ENCODE measurements at regions not wholly inside any gene's neighbourhood (a gene's known extent, or its start where the extent isn't known, plus 50 kb on each side); places are given as distances from the start of the nearest gene placed in this dataset.

- Histone ChIP-seq H3K4me3 (no peak overlapping the region), H3K4me1 (replicated peaks in 1 of 2) (peaks cover 0 to 5% of the 10 kb centered on the region in 2 donors), H3K27ac (no peak overlapping the region)
- WGBS, 10 experiments, result 39 to 93% (median 79%) methylated on average over 1 to 14 of the region's 16 CpGs; no CpG with 5 or more reads in 1 of the 10 experiments
- in situ Hi-C loops (cut with MboI; ENCODE audit: low pct_unique_long_range_greater_than_20kb in 2 of 9, low sequenced_read_pairs in 9 of 9, unreplicated experiment in 9 of 9), result no loop called here
- peak in 3 of 8 experiments; percentile 39 to 49 (median 47) for ATAC-seq (replicated peaks in 6 of 8)
These were observed 50.0 kb downstream of the JAKMIP3 start for GRCh38 chr10:132115732-132116131.

- H3K4me1 ChIP-seq (replicated peaks in 1 of 2), result peaks cover 0 to 5% of the 10 kb centered on the region in 2 donors
- in situ Hi-C loops (cut with MboI; ENCODE audit: low pct_unique_long_range_greater_than_20kb in 2 of 9, low sequenced_read_pairs in 9 of 9, unreplicated experiment in 9 of 9), result no loop called here
- H3K27ac ChIP-seq, result no peak overlapping the region
- 75 to 90% (median 82%) methylated on average over 1 to 9 of the region's 23 CpGs; no CpG with 5 or more reads in 5 of the 10 experiments for WGBS, 10 experiments
- no peak overlapping the region for H3K4me3 ChIP-seq
- no peak for ATAC-seq (replicated peaks in 6 of 8)
These were observed 51.4 kb downstream of the JAKMIP3 start for GRCh38 chr10:132117146-132117545.

GRCh38 chr10:132117636-132118190 lies 52.0 kb downstream of the JAKMIP3 start:
- in situ Hi-C loops (cut with MboI; ENCODE audit: low pct_unique_long_range_greater_than_20kb in 2 of 9, low sequenced_read_pairs in 9 of 9, unreplicated experiment in 9 of 9), result no loop called here
- Histone ChIP-seq H3K27ac (no peak overlapping the region), H3K4me1 (replicated peaks in 1 of 2) (peaks cover 0 to 5% of the 10 kb centered on the region in 2 donors), H3K4me3 (no peak overlapping the region)
- 51 to 100% (median 90%) methylated on average over 1 to 7 of the region's 21 CpGs; no CpG with 5 or more reads in 5 of the 10 experiments for WGBS, 10 experiments
- ATAC-seq (replicated peaks in 6 of 8), result no peak

- ATAC-seq (replicated peaks in 6 of 8), result no peak
- no peak overlapping the region for H3K4me3 ChIP-seq
- WGBS, 10 experiments, result 20 to 100% (median 83%) methylated on average over 1 to 9 of the region's 13 CpGs; no CpG with 5 or more reads in 3 of the 10 experiments
- peaks cover 0 to 5% of the 10 kb centered on the region in 2 donors for H3K4me1 ChIP-seq (replicated peaks in 1 of 2)
- in situ Hi-C loops (cut with MboI; ENCODE audit: low pct_unique_long_range_greater_than_20kb in 2 of 9, low sequenced_read_pairs in 9 of 9, unreplicated experiment in 9 of 9), result no loop called here
- H3K27ac ChIP-seq, result no peak overlapping the region
These were observed 52.6 kb downstream of the JAKMIP3 start for GRCh38 chr10:132118366-132118765.

- no peak overlapping the region for H3K4me3 ChIP-seq
- no peak for ATAC-seq (replicated peaks in 6 of 8)
- in situ Hi-C loops (cut with MboI; ENCODE audit: low pct_unique_long_range_greater_than_20kb in 2 of 9, low sequenced_read_pairs in 9 of 9, unreplicated experiment in 9 of 9), result no loop called here
- H3K27ac ChIP-seq, result no peak overlapping the region
- peaks cover 0 to 5% of the 10 kb centered on the region in 2 donors for H3K4me1 ChIP-seq (replicated peaks in 1 of 2)
- 58 to 69% (median 62%) methylated on average over 1 to 5 of the region's 7 CpGs; no CpG with 5 or more reads in 5 of the 10 experiments for WGBS, 10 experiments
These were observed 54.5 kb downstream of the JAKMIP3 start for GRCh38 chr10:132120200-132120599.

GRCh38 chr10:132120734-132121510 lies 55.2 kb downstream of the JAKMIP3 start:
- Histone ChIP-seq H3K4me3 (no peak overlapping the region), H3K4me1 (replicated peaks in 1 of 2) (peaks cover 0 to 5% of the 10 kb centered on the region in 2 donors), H3K27ac (no peak overlapping the region)
- 20 to 100% (median 87%) methylated on average over 1 to 16 of the region's 25 CpGs; no CpG with 5 or more reads in 3 of the 10 experiments for WGBS, 10 experiments
- in situ Hi-C loops (cut with MboI; ENCODE audit: low pct_unique_long_range_greater_than_20kb in 2 of 9, low sequenced_read_pairs in 9 of 9, unreplicated experiment in 9 of 9), result no loop called here
- ATAC-seq (replicated peaks in 6 of 8), result no peak

GRCh38 chr10:132121511-132121830 lies 55.7 kb downstream of the JAKMIP3 start:
- ATAC-seq (replicated peaks in 6 of 8), result no peak
- H3K4me3 ChIP-seq, result no peak overlapping the region
- whole genome bisulfite sequencing, 10 experiments, result 60 to 91% (median 80%) methylated on average over 1 to 4 of the region's 12 CpGs; no CpG with 5 or more reads in 7 of the 10 experiments
- H3K27ac ChIP-seq, result no peak overlapping the region
- in situ Hi-C loops (cut with MboI; ENCODE audit: low pct_unique_long_range_greater_than_20kb in 2 of 9, low sequenced_read_pairs in 9 of 9, unreplicated experiment in 9 of 9), result no loop called here
- peaks cover 0 to 5% of the 10 kb centered on the region in 2 donors for H3K4me1 ChIP-seq (replicated peaks in 1 of 2)

- in situ Hi-C loops (cut with MboI; ENCODE audit: low pct_unique_long_range_greater_than_20kb in 2 of 9, low sequenced_read_pairs in 9 of 9, unreplicated experiment in 9 of 9), result no loop called here
- WGBS, 10 experiments, result 20 to 100% (median 86%) methylated on average over 1 to 2 of the region's 20 CpGs; no CpG with 5 or more reads in 7 of the 10 experiments
- no peak for ATAC-seq (replicated peaks in 6 of 8)
- Histone ChIP-seq H3K4me1 (replicated peaks in 1 of 2) (peaks cover 0 to 5% of the 10 kb centered on the region in 2 donors), H3K4me3 (no peak overlapping the region), H3K27ac (no peak overlapping the region)
These were observed 56.5 kb downstream of the JAKMIP3 start for GRCh38 chr10:132122097-132122861.

- Histone ChIP-seq H3K4me1 (replicated peaks in 1 of 2) (peaks cover 0 to 5% of the 10 kb centered on the region in 2 donors), H3K4me3 (no peak overlapping the region), H3K27ac (no peak overlapping the region)
- WGBS, 10 experiments, result 53 to 90% (median 77%) methylated on average over 1 to 10 of the region's 19 CpGs; no CpG with 5 or more reads in 3 of the 10 experiments
- in situ Hi-C loops (cut with MboI; ENCODE audit: low pct_unique_long_range_greater_than_20kb in 2 of 9, low sequenced_read_pairs in 9 of 9, unreplicated experiment in 9 of 9), result no loop called here
- ATAC-seq (replicated peaks in 6 of 8), result no peak
These were observed 57.2 kb downstream of the JAKMIP3 start for GRCh38 chr10:132122939-132123445.

- H3K27ac ChIP-seq, result no peak overlapping the region
- no peak for ATAC-seq (replicated peaks in 6 of 8)
- 10 to 100% (median 77%) methylated on average over 2 to 3 of the region's 8 CpGs; no CpG with 5 or more reads in 6 of the 10 experiments for WGBS, 10 experiments
- H3K4me3 ChIP-seq, result no peak overlapping the region
- in situ Hi-C loops (cut with MboI; ENCODE audit: low pct_unique_long_range_greater_than_20kb in 2 of 9, low sequenced_read_pairs in 9 of 9, unreplicated experiment in 9 of 9), result no loop called here
- H3K4me1 ChIP-seq (replicated peaks in 1 of 2), result peaks cover 0 to 5% of the 10 kb centered on the region in 2 donors
These were observed 57.9 kb downstream of the JAKMIP3 start for GRCh38 chr10:132123606-132124005.

- H3K4me1 ChIP-seq (replicated peaks in 1 of 2), result peaks cover 0 to 5% of the 10 kb centered on the region in 2 donors
- H3K27ac ChIP-seq, result no peak overlapping the region
- 81 to 100% (median 87%) methylated on average over 1 to 13 of the region's 50 CpGs; no CpG with 5 or more reads in 4 of the 10 experiments for WGBS, 10 experiments
- in situ Hi-C loops (cut with MboI; ENCODE audit: low pct_unique_long_range_greater_than_20kb in 2 of 9, low sequenced_read_pairs in 9 of 9, unreplicated experiment in 9 of 9), result no loop called here
- H3K4me3 ChIP-seq, result no peak overlapping the region
- no peak for ATAC-seq (replicated peaks in 6 of 8)
These were observed 58.6 kb downstream of the JAKMIP3 start for GRCh38 chr10:132124201-132124920.

- WGBS, 10 experiments, result 27 to 83% (median 60%) methylated on average over 1 to 9 of the region's 11 CpGs; no CpG with 5 or more reads in 5 of the 10 experiments
- H3K4me3 ChIP-seq, result no peak overlapping the region
- peak in 1 of 8 experiments; percentile 31 for ATAC-seq (replicated peaks in 6 of 8)
- in situ Hi-C loops (cut with MboI; ENCODE audit: low pct_unique_long_range_greater_than_20kb in 2 of 9, low sequenced_read_pairs in 9 of 9, unreplicated experiment in 9 of 9), result no loop called here
- peaks cover 12 to 16% of the 10 kb centered on the region in 2 donors for H3K4me1 ChIP-seq (replicated peaks in 1 of 2)
- H3K27ac ChIP-seq, result no peak overlapping the region
These were observed 57.3 kb upstream of the DPYSL4 start for GRCh38 chr10:132129431-132129830.

Measured in motor neuron (in vitro differentiated cells).